Anterior cingulate cortex (tissue), 58 donors: ENCODE measurements at regions not wholly inside any gene's neighbourhood (a gene's known extent, or its start where the extent isn't known, plus 50 kb on each side); places are given as distances from the start of the nearest gene placed in this dataset.

Experiments used
- DNase-seq, 58 donors: peaks; one replicate each; lab custom pipeline; 2025; lab: John Stamatoyannopoulos, UW

DNA sequence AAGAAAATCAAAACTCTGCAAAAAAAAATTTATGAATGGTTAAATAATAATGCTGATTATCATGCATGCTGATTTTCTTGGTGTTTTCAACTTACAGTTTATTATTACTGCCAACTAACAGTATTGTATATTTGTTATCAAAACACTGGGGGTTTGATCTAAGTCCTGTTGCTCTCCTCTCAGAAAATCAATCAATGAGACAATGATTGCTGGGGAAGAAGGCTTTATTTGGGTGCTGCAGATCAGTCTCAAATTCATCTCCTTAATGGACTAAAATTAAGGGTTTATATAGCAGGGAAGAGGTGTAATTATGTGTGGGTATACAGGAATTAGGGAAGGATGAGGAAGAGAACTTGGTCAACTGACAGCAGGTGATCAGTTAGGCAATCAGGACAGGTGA, 565.5 kb upstream of the CDH6 start:
- no peak for DNase-seq

DNA sequence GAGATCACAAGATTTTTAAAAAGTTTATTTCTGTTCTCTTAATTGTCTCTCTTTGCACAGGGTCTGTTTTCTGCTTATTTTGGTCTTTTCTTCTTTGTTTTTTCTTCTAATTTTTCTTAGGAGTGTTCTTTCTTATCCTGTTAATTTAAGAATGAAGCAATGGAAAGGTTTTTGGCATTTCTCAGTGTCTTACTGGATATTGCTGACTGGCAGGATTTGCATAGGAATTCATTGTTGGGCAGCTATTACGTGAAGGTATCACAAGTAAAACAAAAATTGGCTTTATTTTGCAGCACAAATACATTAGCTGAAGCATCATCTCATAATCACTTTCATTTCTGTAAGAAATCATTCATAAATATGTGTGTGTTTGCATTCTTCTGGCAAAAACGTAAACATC, 566.9 kb upstream of the CDH6 start:
- no peak for DNase-seq

DNA sequence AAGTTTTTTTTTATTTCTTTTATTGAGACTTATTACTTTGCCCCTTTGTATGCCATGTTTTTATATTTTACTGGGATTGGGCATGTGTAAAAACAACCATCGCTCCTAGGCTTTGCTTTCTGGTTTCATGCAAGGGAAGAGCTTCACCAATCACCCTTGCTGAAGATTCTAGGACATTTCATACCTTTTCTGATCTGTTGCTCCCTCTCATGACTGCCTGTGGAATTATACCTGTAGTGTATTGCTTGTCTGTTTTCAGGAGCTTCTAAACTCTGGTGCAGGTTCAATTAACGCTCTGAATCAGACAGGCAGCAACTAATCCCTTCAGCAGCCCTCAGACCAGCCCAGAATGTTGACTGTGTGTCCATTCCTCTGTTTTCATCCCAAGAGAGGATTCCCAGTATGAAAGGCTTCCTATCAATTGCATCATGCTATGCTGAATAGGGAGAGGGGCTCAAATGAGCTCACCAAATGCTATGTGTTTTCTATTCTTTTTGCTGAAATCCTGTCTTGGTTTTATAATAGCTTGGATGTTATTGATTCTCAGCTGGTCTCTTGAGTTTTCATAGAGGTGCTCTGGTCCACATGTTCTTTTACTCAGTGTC, 572.9 kb upstream of the CDH6 start:
- no peak for DNase-seq

DNA sequence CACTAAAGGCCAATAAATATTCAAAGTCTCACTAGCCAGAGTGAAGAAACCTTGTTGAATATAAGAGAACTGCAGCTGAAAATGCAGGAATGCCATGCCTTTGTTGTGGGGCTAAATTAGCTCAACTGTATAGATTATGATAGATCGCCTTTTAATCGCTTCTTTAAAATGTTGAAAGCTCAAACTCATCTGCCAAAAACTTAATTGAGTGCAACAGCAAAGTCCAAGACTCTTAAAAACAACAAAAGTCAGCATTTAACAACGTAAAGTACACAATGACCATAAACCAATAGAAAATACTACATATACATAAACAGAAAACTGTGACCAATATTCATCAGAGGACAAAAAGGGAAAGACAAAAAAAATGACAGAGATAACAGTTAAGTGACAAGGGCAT, 585.0 kb upstream of the CDH6 start:
- DNase-seq: no peak

DNA sequence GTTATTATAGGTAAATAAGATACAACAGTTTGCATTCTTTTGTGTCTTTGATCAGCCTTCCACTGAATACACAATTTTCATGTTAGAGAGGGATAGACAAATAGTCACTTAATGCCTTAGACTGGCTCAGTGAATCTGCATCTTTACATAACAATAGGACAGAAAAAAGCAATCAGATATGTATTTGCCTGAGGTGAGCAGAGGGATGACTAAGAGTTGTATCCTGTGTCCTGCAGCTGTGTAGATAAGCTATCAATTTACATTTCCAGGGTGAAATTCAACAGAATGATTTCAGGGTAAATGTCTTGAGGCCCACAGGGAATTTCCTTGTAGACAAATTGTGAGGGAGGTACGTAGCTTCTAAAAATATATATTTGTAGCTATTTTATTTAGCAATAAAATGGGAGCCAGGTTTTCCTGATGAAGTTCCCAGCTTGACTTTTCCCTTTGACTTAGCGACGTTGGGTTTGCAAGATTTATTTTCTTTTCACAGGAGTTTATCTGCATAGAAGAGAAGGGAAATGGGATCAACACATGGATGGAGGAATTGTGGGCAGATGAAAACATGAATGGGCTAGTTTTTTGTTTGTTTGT, 586.1 kb upstream of the CDH6 start:
- DNase-seq: no peak

DNA sequence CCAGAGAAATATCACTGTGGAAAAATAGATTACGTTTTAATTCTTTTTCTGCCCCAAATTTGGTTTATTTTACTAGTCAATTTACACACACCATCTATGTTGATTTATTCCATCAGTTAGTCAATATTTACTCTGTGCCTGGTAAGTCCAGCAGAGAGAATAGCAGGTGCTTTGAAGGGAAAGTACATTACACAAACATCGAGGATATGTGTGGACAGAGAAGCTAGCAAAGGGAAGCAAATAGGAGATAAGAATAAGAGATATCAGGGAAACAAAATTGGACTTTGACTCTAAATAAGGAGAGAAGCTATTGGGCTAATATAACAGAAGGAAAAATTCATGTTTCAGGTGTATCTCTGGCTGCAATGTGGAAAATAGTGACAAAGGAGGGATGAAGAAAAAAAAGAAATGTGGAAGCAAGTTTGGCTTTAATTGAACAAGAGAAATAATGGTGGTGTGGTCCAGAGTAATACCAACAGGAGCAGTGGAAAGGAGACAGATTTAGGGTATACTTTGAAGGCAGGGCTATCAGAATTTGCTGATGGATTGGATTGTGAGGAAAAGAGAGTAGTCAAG, 587.7 kb upstream of the CDH6 start:
- no peak for DNase-seq

DNA sequence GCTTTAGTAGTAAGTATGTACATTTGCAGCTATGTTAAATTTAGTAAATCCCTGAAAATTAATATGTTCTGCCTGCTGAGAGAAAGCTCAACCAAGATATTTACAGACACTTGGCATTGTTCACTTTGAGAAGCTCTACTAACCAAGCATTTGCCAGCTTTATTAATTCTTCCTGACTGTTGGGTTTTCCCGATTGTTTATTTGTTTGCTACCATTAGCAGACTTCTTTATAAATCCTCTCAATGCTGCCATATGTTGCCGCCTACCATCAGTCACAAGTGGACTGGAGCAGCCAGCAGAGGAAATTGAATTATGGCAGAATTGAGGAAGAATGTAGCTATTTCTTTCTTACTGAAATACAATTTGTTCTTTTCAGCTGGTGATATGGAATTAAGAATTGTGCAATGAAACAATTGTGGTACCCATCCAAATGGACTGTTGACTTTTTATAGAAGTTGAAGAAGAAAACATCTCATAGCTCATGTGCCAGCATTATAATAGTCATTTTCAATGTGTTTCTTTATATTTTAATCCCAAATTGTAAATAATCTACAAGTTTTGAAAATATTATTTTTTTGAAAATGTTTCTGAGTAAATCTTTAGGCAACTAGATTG, 588.7 kb upstream of the CDH6 start:
- DNase-seq: no peak

DNA sequence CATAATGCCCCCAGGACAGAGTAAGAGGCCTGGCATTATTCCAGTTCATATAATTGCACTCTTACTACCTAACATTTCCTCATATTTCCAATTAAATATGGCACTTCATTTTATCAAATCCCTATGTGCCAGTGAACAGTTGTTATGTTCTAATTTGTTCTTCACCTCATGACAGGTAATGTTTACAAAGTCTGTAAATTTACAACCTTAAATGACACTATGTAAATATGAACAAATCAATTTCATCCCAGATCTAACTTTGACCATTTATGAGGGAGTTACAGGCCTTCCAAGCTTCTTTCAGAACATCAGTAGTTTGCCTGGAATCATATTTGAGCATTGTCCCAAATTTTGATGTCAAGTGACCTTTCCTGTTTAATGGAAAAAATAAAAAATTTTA, 592.6 kb upstream of the CDH6 start:
- DNase-seq: no peak

DNA sequence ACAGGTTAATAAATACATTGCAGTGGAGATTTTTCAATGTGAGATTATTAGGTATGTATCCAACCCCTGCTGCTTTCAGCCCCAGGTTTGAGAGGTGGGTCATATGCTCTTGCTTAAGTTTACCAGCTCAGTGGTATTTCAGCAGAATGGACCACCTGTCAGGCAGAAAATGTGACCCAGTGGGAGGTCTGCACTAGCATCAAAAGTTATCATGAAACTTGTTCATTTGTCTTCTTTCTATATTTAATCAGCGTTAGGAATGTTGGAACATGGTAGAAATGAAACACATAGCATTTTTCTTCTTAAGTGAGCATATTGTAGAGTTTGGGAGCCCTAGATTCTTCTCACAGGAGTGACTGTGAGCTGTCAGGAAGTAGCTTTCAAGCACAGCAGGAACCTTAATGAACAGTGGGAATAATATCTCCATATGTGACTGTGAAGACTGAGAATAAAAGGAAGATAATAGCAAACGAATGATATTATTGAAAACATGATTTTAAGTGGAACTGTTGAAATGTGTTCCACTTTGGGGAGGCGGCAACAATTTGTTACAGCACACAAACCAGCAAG, 596.9 kb upstream of the CDH6 start:
- DNase-seq: no peak

DNA sequence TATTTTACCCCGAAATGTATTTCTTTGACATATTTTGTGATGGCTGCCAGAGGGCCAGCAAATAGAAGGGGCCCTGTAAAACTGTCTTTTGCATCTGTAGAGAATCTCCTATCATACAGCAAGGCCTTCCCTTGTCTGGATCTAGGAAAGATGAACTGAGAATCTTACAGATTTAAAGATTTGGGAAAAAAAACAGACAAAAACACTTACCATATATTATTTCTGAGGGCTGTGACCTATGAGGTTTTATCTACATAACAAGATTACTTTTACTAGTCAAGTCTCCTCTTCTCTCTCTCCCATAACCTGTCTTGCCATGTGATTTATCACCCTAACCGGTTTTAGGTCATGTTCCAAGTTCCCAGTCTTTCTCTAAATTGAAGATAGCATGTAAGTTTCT, 599.2 kb upstream of the CDH6 start:
- no peak for DNase-seq

DNA sequence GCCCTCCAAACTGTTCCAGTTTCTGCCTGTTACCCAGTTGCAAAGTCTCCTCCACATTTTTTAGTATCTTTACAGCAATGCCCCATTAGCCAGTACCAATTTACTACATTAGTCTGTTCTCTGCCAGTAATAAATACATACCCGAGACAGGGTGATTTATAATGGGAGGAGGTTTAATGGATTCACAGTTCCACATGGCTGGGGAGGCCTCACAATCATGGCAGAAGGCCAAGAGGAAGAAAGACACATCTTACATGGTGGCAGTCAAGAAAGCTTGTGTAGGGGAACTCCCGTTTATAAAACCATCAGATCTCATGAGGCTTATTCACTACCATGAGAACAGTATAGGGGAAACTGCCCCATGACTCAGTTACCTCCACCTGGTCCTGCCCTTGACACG, 600.7 kb upstream of the CDH6 start:
- no peak for DNase-seq

DNA sequence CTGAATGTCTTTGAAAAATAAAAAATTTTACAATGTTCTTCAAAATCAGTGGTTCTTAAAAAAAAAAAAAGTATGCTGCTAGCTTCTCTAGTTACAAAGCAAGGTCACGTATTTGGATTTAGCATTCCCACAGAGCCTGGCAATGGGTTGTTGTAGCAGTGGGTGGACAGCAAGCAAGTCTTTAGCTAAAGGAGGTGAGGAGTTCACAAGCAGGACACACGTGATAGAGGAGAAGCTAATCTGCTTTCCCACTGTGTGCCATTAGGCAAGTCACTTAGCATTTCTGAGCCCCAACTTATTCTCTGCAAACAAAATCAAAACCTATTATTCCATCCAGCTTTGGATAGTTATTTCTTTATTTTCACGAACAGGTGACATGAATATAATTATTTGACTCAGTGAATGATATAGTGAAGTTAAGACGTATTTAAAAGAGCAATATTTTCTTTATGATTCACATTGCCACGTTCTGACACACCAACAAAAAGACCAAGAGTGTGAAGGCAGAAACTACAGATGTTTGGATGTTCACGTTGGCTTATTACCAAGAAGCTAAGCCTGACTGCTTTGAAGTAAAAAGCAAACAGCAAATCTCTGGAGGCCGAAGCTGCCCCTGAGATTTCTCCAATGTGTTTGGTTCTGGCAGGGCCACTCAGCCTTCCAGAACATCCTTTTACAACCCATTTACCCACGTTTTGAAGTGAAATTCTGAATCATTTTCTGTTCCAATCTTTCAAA, 612.1 kb upstream of the CDH6 start:
- no peak for DNase-seq

DNA sequence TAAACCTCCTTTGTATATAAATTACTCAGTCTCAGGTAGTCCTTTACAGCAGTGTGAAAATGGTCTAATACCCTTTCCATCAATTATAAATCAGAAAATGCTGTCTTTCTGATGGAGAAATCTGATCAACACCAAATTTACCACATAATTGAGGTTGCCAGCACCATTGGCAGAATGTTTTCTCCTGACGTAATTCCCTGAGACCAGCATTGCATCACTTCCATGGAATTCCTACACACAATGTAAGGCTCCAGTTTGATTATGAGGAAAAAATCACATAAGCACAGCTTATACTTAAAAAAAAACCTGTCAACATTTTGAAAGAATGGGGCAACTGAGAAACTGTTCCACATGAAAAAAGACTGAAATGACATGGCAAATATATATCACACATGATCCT, 618.7 kb upstream of the CDH6 start:
- no peak for DNase-seq

DNA sequence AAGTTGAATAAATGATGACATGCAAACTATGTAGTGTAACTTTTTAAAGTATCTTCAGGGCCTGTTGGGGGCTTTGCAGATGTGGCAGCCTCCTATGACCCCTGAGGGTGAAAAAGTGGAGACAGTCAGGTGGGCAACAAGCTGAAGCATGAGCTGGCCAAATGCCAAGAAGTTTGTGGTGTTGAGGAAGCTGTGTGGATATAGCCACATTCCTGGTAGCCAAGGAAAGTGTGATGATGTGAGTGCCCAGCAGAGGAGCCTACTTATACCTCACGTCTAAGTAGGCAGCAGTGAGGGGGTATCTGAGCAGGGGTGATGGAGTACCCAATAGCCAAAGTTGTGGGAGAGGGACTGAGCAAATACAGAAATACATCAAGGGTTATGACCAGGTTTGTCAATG, 621.2 kb upstream of the CDH6 start:
- no peak for DNase-seq

DNA sequence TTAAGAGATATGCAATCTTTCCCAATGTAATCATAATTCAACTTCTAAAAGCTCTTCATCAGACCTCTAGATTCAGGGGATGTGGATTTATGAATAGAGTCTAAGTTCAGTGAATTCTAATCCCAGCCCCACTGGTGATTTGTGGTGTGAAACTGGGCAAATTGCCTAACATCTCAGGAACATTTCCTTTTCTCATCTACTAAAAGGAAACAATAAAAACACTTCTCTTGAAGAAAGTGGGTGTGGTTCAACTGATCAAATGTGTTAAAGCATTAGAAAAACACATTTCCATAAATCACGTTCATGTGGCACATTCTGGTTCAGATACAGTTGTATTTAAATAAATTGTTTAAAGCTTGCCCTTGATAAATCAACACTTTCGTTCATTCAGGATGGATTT, 631.7 kb upstream of the CDH6 start:
- DNase-seq: no peak

DNA sequence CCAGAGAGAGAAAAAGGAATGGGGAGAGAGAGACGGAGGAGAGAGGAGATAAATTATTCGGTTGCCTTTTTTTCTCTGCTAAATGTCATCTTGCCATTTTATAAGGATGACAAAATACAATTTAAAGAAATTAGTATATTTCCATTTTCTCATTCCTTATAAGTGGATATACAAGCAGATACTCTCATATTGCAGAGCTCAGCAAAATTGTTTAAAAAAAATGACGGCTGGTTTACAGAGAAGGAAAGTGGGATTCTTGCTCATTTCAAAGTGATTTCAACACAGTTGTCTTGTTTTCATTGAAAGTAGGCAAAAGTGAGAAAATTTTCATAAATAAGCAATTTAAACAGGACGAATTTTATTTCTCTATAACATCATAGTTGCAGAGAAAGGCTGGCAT, 641.9 kb upstream of the CDH6 start:
- no peak for DNase-seq

DNA sequence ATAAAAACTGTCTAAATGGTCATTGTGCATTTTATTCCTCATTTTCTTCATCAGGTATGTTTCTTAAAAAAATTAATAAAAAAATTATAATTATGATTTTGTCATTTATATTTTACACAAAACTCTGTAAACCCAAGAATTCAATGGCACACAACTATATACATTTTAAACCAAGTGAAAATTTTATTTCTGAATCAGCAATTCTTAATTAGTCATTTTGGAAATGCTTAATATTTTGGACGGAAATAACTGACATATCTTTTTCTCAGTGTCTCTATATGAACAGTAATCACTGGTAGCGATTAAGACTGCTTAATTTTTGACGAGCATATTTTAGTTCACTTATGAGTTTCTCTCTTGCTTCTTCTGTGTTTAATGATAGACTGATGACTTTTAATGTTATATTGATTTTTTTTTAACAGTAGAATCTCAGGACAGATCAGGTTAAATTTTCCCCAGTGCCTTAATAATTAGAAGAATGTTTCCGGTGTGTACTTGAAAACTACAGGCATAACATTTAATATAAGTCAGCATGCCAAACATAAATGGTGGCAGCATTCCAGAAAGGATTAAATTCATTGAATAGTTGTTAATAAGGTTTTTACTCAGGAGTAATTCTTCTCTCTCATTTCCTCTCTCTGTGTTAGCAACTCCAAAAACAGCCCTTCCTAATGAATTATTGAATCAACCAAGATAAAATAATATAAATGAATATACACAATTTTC, 644.7 kb upstream of the CDH6 start:
- no peak for DNase-seq

DNA sequence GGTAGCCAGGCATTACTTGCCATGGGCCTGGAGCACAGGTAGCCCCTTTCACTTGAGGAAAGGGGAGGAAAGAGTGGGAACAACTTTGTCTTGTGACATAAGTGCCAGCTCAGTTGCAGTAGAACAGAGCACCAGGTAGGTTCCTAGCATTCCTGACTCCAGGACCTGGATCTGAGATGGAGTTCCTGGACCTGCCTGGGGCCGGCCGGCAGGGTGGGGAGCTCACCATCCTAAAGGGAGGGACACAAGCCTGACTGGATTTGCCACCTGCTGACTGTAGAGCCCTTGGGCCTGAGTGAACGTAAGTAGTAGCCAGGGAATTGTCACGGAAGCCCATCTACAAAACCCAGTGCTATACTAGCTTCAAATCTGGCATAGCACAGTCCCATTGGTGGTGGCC, 653.3 kb upstream of the CDH6 start:
- no peak for DNase-seq

DNA sequence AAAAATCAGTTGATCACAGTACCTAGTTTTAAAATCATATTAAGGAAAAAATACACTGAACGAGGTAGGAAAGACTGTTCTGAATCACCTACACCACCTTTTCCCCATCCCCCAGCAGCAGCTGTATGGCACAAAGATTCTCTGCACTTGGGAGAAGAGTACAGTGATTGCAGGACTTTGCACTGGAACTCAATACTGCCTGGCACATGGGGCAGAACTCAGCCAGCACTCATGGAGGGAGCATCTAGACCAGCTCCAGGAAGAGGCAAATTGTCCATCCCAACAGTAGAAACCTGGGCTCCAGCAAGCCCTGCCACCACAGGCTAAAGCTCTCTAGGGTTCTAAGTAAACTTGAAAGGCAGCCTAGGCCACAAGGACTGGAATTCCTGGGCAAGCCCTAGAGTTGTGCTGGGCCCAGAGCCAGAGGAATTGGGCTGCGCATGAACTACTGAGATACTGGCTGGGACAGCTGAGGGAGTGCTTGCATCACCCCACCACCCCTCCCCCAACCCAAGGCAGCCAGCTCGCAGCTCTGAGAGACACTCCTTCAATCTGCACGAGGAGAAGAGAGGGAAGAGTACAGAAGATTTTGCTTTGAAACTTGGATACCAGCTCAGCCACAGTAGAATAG, 654.4 kb upstream of the CDH6 start:
- peak in 2 of 58 donors; percentile 1 to 5 for DNase-seq

DNA sequence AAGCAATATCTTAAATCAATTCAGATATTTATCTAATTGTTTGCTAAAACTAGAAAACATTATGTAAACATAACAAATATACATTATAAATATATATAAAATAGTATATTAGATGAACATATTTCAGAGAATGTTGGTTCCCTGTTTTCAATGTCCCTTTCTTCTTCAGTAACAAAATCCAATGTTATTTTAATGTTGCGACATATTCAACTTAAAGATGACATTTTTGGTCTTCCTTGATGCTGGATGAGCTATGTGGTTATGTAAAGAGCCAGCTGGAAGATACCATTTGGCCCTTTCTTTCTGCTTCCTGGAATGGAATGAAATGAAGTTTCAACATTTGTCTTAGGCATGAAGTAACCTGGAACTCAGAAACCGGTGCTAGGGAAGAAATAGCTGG, 668.1 kb upstream of the CDH6 start:
- no peak for DNase-seq
